Gastroesophageal sphincter (tissue), 4 donors: ENCODE measurements at regions not wholly inside any gene's neighbourhood (a gene's known extent, or its start where the extent isn't known, plus 50 kb on each side); places are given as distances from the start of the nearest gene placed in this dataset.

Source experiments
- ATAC-seq: fragments of 150-250 bp; one replicate; pipeline ENCODE4 v1.9.1; 2016; ENCODE audit warnings: mild to moderate bottlenecking, moderate library complexity
- H3K27ac ChIP-seq, 4 donors: fragments of 200-600 bp; sonication (generic) in 3 of 4; 1 replicate in 3 of 4; 2 replicates in 1 of 4; pipeline ENCODE4 v1.5.1; 2016 to 2019
- H3K27me3 ChIP-seq: fragments of 200-600 bp; sonication (generic); one replicate; pipeline ENCODE4 v1.5.1; 2019
- H3K36me3 ChIP-seq, 2 donors: fragments of 200-600 bp; sonication (generic); one replicate each; pipeline ENCODE4 v1.5.1; 2019; ENCODE audit warnings: control low read depth in 1 of 2
- H3K4me1 ChIP-seq, 3 donors: fragments of 200-600 bp; sonication (generic); 1 replicate in 2 of 3; 2 replicates in 1 of 3; pipeline ENCODE4 v1.5.1; 2016 to 2019; ENCODE audit warnings: control low read depth in 2 of 3
- H3K4me3 ChIP-seq, 2 donors: fragments of 200-600 bp; sonication (generic); one replicate each; pipeline ENCODE4 v1.5.1; 2019; ENCODE audit warnings: mild to moderate bottlenecking in 1 of 2, moderate library complexity in 1 of 2
- H3K9me3 ChIP-seq, 3 donors: fragments of 200-600 bp; sonication (generic); one replicate each; pipeline ENCODE4 v1.5.1; 2017 to 2019; ENCODE audit warnings: control low read depth in 2 of 3
- EP300 ChIP-seq: sonication (generic); formaldehyde crosslinking; IDR thresholded peaks from one replicate; pipeline ENCODE4 v1.6.1; 2017; ENCODE audit warnings: antibody characterized with exemption, mild to moderate bottlenecking
- POLR2A ChIP-seq, 2 donors: fragments of 450-650 bp; IDR thresholded peaks; one replicate each; pipeline ENCODE4 v1.6.1; 2017; ENCODE audit warnings: antibody characterized with exemption in 2 of 2, mild to moderate bottlenecking in 2 of 2, moderate library complexity in 1 of 2
- POLR2AphosphoS5 ChIP-seq: sonication (generic); formaldehyde crosslinking; IDR thresholded peaks from one replicate; pipeline ENCODE4 v1.6.1; 2017; ENCODE audit warnings: antibody characterized with exemption
- WGBS, 2 donors: methylation state at CpG; one replicate each; pipeline ENCODE4 v1.1.5; 2018; ENCODE audit warnings: low coverage in 1 of 2; 5-methylcytosine and 5-hydroxymethylcytosine counted together
- TF ChIP-seq, protein P1 (sequence below), 4 experiments: fragments of 200-600 bp in 2 of 4; fragments of 450-650 bp in 2 of 4; sonication (generic) in 1 of 4; IDR thresholded peaks; one replicate each; pipeline ENCODE4 v1.5.1; 2017 to 2019; ENCODE audit warnings: antibody characterized with exemption in 4 of 4, mild to moderate bottlenecking in 2 of 4, moderate library complexity in 2 of 4

DNA sequence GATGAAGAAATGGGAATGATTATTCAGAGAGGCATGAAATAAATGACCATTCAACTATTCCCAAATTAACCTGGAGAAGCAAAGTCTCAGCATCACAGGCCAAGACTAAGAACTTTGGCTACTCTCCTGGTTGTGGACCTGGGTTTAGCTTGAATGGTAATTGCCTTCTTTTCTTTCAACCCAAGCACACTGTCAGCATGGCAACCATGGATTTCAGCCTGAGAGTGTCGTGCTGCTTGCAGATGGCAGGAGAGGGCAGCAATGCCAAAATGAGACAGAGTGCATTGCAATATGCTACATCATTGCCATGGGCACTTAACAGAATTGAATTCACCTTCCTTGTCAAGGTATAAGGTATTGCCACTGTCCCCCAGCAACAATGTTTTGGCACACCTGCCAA is 767.2 kb downstream of the REEP3 start:
- Histone ChIP-seq H3K4me3 (no peak overlapping the region), H3K27ac (no peak overlapping the region), H3K4me1 (no peaks in the 10 kb centered on the region), H3K9me3 (no peaks in the 10 kb centered on the region), H3K36me3 (no peaks in the 10 kb centered on the region), H3K27me3 (no peaks in the 10 kb centered on the region)
- WGBS, 2 donors = 83 to 100% methylated on average over 1 of the region's 1 CpG
- ATAC-seq = no peak
- TF ChIP-seq EP300 (no peak), POLR2AphosphoS5 (no peak), POLR2A (IDR thresholded peaks at IDR 0.05) (no peak)
- TF ChIP-seq, protein P1, sequence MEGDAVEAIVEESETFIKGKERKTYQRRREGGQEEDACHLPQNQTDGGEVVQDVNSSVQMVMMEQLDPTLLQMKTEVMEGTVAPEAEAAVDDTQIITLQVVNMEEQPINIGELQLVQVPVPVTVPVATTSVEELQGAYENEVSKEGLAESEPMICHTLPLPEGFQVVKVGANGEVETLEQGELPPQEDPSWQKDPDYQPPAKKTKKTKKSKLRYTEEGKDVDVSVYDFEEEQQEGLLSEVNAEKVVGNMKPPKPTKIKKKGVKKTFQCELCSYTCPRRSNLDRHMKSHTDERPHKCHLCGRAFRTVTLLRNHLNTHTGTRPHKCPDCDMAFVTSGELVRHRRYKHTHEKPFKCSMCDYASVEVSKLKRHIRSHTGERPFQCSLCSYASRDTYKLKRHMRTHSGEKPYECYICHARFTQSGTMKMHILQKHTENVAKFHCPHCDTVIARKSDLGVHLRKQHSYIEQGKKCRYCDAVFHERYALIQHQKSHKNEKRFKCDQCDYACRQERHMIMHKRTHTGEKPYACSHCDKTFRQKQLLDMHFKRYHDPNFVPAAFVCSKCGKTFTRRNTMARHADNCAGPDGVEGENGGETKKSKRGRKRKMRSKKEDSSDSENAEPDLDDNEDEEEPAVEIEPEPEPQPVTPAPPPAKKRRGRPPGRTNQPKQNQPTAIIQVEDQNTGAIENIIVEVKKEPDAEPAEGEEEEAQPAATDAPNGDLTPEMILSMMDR (IDR thresholded peaks at IDR 0.05) = no peak

- Histone ChIP-seq H3K9me3 (no peaks in the 10 kb centered on the region), H3K27ac (no peak overlapping the region), H3K36me3 (no peaks in the 10 kb centered on the region), H3K4me3 (no peak overlapping the region), H3K4me1 (no peaks in the 10 kb centered on the region), H3K27me3 (no peaks in the 10 kb centered on the region)
- no peak for ATAC-seq
- WGBS, 2 donors = 82 to 100% methylated on average over 1 of the region's 1 CpG
- TF ChIP-seq EP300 = no peak
- TF ChIP-seq POLR2A (IDR thresholded peaks at IDR 0.05) = no peak
- TF ChIP-seq, protein P1 (IDR thresholded peaks at IDR 0.05) = no peak
Observed at GRCh38 chr10:64303566-64303965, 782.4 kb downstream of the REEP3 start.

GRCh38 chr10:64306729-64307327 is 785.6 kb downstream of the REEP3 start:
- Histone ChIP-seq H3K4me1 (no peaks in the 10 kb centered on the region), H3K9me3 (no peaks in the 10 kb centered on the region), H3K27me3 (no peaks in the 10 kb centered on the region), H3K4me3 (no peak overlapping the region), H3K36me3 (no peaks in the 10 kb centered on the region), H3K27ac (no peak overlapping the region)
- WGBS, 2 donors = 26 to 40% methylated on average over 2 to 3 of the region's 3 CpGs
- TF ChIP-seq EP300 (no peak), POLR2AphosphoS5 (no peak), POLR2A (IDR thresholded peaks at IDR 0.05) (no peak)
- TF ChIP-seq, protein P1 (IDR thresholded peaks at IDR 0.05) = no peak
- ATAC-seq = no peak

DNA sequence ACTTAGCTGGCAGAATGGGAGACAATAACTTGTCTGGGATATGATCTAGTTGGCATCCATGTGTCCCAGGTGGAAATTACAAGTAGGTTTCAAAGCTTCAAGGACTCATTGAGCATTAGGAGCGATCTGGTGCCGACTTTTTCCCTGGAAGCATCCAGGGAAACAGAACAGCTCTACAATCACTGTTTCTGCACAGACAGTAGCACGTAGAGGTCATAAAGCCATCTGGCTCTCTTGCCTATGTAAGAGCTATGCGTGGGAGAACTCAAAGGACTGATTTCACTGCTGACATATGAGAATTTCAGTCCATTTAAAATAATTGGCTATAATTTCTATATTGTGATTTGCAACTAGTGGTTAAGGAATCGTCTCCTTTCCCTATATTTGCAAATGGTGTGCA is 791.7 kb downstream of the REEP3 start:
- no peak for ATAC-seq
- H3K27me3 ChIP-seq = no peaks in the 10 kb centered on the region
- H3K4me3 ChIP-seq = no peak overlapping the region
- no peaks in the 10 kb centered on the region for H3K9me3 ChIP-seq
- 29 to 44% methylated on average over 5 of the region's 5 CpGs for WGBS, 2 donors
- no peaks in the 10 kb centered on the region for H3K36me3 ChIP-seq
- H3K4me1 ChIP-seq = no peaks in the 10 kb centered on the region
- TF ChIP-seq EP300 (no peak), POLR2AphosphoS5 (no peak), POLR2A (IDR thresholded peaks at IDR 0.05) (no peak)
- TF ChIP-seq, protein P1 (IDR thresholded peaks at IDR 0.05) = no peak
- no peak overlapping the region for H3K27ac ChIP-seq

DNA sequence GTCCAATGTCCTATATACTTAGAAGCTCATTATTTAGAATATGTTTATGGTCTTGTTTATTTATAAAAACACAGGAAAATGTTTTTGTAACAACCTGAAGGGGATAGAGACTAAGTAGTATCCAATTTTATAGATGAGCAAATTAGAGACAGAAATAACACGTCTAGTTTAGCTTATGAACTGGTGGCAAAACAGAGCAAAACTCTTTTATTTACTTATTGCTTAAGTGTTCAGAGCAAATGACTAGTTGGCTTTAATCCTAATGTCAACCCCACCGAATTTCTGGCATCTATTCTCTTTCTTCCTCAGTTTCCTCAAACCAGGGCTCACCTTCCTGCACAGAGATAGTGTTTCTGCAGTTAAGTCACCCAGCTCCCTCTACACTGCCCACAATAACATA is 792.8 kb downstream of the REEP3 start:
- 71 to 75% methylated on average over 2 of the region's 2 CpGs for WGBS, 2 donors
- TF ChIP-seq POLR2A (IDR thresholded peaks at IDR 0.05) = no peak
- no peak for TF ChIP-seq EP300
- no peak for TF ChIP-seq POLR2AphosphoS5
- Histone ChIP-seq H3K36me3 (no peaks in the 10 kb centered on the region), H3K27me3 (no peaks in the 10 kb centered on the region), H3K9me3 (no peaks in the 10 kb centered on the region), H3K4me3 (no peak overlapping the region), H3K4me1 (no peaks in the 10 kb centered on the region), H3K27ac (no peak overlapping the region)
- ATAC-seq = no peak
